GM23338 (cell line): ENCODE measurements at regions not wholly inside any gene's neighbourhood (a gene's known extent, or its start where the extent isn't known, plus 50 kb on each side); places are given as distances from the start of the nearest gene placed in this dataset.

Source experiments
- ATAC-seq: fragments of 200-7000 bp; cut with Tn5 transposase; 3 replicates; pipeline ENCODE4 v1.9.1; 2020
- DNase-seq: peaks from one replicate; pipeline ENCODE4 v3.0.0-alpha.2; 2015; ENCODE audit warnings: low spot score
- H2AFZ ChIP-seq: fragments of 200-600 bp; sonication (generic); 2 replicates; pipeline ENCODE4 v1.8.0; 2016; ENCODE audit warnings: antibody characterized with exemption, mild to moderate bottlenecking, moderate library complexity
- H3F3A ChIP-seq: fragments of 200-600 bp; sonication (generic); replicated peaks from 2 replicates; pipeline ENCODE4 v1.8.0; 2017; ENCODE audit warnings: antibody characterized with exemption, mixed run types, low read depth
- H3K27ac ChIP-seq: fragments of 200-600 bp; sonication (generic); 2 replicates; pipeline ENCODE4 v1.6.1; 2016; ENCODE audit warnings: low read depth
- H3K27me3 ChIP-seq: fragments of 200-600 bp; sonication (generic); 2 replicates; pipeline ENCODE4 v1.8.0; 2016; ENCODE audit warnings: mild to moderate bottlenecking, mixed run types, moderate library complexity; ENCODE audit not compliant: insufficient read depth
- H3K36me3 ChIP-seq: fragments of 200-600 bp; sonication (generic); 2 replicates; pipeline ENCODE4 v1.8.0; 2016; ENCODE audit warnings: mild to moderate bottlenecking; ENCODE audit not compliant: insufficient read depth
- H3K4me1 ChIP-seq: fragments of 200-600 bp; sonication (generic); 2 replicates; pipeline ENCODE4 v1.8.0; 2016; ENCODE audit warnings: mild to moderate bottlenecking, moderate library complexity; ENCODE audit not compliant: insufficient read depth
- H3K4me2 ChIP-seq: fragments of 200-600 bp; sonication (generic); 2 replicates; pipeline ENCODE4 v1.7.1; 2017; ENCODE audit warnings: mixed run types
- H3K4me3 ChIP-seq: fragments of 200-600 bp; sonication (generic); 2 replicates; pipeline ENCODE4 v1.6.1; 2016; ENCODE audit warnings: mixed run types
- H3K79me2 ChIP-seq: fragments of 200-600 bp; sonication (generic); replicated peaks from 2 replicates; pipeline ENCODE4 v1.8.0; 2017; ENCODE audit warnings: mild to moderate bottlenecking; ENCODE audit not compliant: insufficient read depth
- H3K9me2 ChIP-seq: fragments of 200-600 bp; sonication (generic); 2 replicates; pipeline ENCODE4 v1.8.0; 2017; ENCODE audit not compliant: insufficient read depth
- H4K20me1 ChIP-seq: fragments of 200-600 bp; sonication (generic); replicated peaks from 2 replicates; pipeline ENCODE4 v1.8.0; 2017; ENCODE audit warnings: mild to moderate bottlenecking; ENCODE audit not compliant: insufficient read depth
- H3K27ac Mint-ChIP-seq: 2 replicates; pipeline ENCODE4 v1.8.0; 2020; ENCODE audit warnings: inconsistent platforms, mild to moderate bottlenecking, moderate library complexity, mixed read lengths
- H3K27me3 Mint-ChIP-seq: 3 replicates; pipeline ENCODE4 v1.8.0; 2022; ENCODE audit warnings: low read depth, mild to moderate bottlenecking, moderate library complexity, mixed read lengths, inconsistent platforms; ENCODE audit not compliant: insufficient read depth, poor library complexity
- H3K36me3 Mint-ChIP-seq: 3 replicates; pipeline ENCODE4 v1.8.0; 2021; ENCODE audit warnings: low read depth, mild to moderate bottlenecking, inconsistent platforms, moderate library complexity, mixed read lengths
- H3K4me1 Mint-ChIP-seq: 3 replicates; pipeline ENCODE4 v1.8.0; 2020; ENCODE audit warnings: mild to moderate bottlenecking, inconsistent platforms, mixed read lengths
- H3K4me3 Mint-ChIP-seq: 3 replicates; pipeline ENCODE4 v1.8.0; 2021; ENCODE audit warnings: moderate library complexity, mild to moderate bottlenecking, inconsistent platforms, mixed read lengths
- H3K9me3 Mint-ChIP-seq: 3 replicates; pipeline ENCODE4 v1.8.0; 2020; ENCODE audit warnings: moderate library complexity, mild to moderate bottlenecking, inconsistent platforms, mixed read lengths
- CREB1 ChIP-seq: fragments of 250-450 bp; sonication (Bioruptor Pico); IDR thresholded peaks from 2 replicates; pipeline ENCODE4 v1.5.0; 2020; ENCODE audit warnings: low read depth, mild to moderate bottlenecking, moderate library complexity
- CTCF ChIP-seq, 2 experiments: fragments of 200-600 bp in 1 of 2; sonication (generic) in 1 of 2; conservative IDR thresholded peaks; 2 replicates each; pipeline versions ENCODE4 v1.5.1 to v1.6.1; 2016 to 2017; ENCODE audit warnings: antibody characterized with exemption in 2 of 2, low read depth in 2 of 2, mild to moderate bottlenecking in 2 of 2, moderate library complexity in 1 of 2
- EZH2 ChIP-seq: fragments of 200-600 bp; sonication (generic); IDR thresholded peaks from one replicate; pipeline ENCODE4 v1.8.0; 2017; ENCODE audit warnings: antibody characterized with exemption, mild to moderate bottlenecking, low read depth; ENCODE audit not compliant: unreplicated experiment
- EZH2phosphoT487 ChIP-seq: fragments of 200-600 bp; sonication (generic); IDR thresholded peaks from one replicate; pipeline ENCODE4 v1.8.1; 2018; ENCODE audit warnings: antibody characterized with exemption; ENCODE audit not compliant: unreplicated experiment
- JUNB ChIP-seq: IDR thresholded peaks from one replicate; pipeline ENCODE4 v1.6.1; 2016; ENCODE audit warnings: antibody characterized with exemption; ENCODE audit not compliant: unreplicated experiment
- POLR2AphosphoS5 ChIP-seq: IDR thresholded peaks from 2 replicates; pipeline ENCODE4 v1.6.1; 2016; ENCODE audit warnings: antibody characterized with exemption, low read depth
- STAT1 ChIP-seq: IDR thresholded peaks from one replicate; pipeline ENCODE4 v1.6.1; 2016; ENCODE audit warnings: antibody characterized with exemption; ENCODE audit not compliant: unreplicated experiment
- ZNF114 ChIP-seq: fragments of 250-450 bp; sonication (Bioruptor Pico); IDR thresholded peaks from 2 replicates; pipeline ENCODE4 v1.5.0; 2020; ENCODE audit warnings: mild to moderate bottlenecking, moderate library complexity
- ZNF331 ChIP-seq: fragments of 250-450 bp; sonication (Bioruptor Pico); IDR thresholded peaks from 2 replicates; pipeline ENCODE4 v1.5.0; 2020; ENCODE audit warnings: low read depth, mild to moderate bottlenecking, moderate library complexity
- TF ChIP-seq, protein P1 (sequence below): IDR thresholded peaks from 2 replicates; pipeline ENCODE4 v1.6.1; 2016; ENCODE audit warnings: antibody characterized with exemption
- TF ChIP-seq, protein P2 (sequence below): IDR thresholded peaks from one replicate; pipeline ENCODE4 v1.6.1; 2018; ENCODE audit warnings: antibody characterized with exemption; ENCODE audit not compliant: unreplicated experiment

DNA sequence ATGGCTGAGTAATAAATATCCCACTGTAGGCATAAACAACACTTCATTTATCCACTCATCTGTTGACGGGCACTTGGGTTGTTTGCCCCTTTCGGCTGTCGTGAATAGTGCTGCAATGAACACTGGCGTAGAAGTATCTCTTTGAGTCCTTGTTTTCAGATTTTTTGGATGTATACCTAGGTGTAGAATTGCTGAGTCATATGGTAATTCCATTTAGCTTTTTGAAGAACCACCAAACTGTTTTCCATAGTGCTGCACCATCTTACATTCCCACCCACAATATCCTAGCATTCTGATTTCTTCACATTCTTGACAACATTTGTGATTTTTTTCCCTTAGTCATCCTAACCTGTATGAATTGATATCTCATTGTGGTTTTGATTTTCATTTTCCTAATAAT is 109.0 kb downstream of the NXNL2 start (continued):
- TF ChIP-seq, protein P1, sequence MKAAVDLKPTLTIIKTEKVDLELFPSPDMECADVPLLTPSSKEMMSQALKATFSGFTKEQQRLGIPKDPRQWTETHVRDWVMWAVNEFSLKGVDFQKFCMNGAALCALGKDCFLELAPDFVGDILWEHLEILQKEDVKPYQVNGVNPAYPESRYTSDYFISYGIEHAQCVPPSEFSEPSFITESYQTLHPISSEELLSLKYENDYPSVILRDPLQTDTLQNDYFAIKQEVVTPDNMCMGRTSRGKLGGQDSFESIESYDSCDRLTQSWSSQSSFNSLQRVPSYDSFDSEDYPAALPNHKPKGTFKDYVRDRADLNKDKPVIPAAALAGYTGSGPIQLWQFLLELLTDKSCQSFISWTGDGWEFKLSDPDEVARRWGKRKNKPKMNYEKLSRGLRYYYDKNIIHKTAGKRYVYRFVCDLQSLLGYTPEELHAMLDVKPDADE = no peak
- TF ChIP-seq JUNB (no peak), EZH2phosphoT487 (no peak), CREB1 (CRISPR knock-in tag) (no peak), ZNF331 (CRISPR knock-in tag) (no peak)

DNA sequence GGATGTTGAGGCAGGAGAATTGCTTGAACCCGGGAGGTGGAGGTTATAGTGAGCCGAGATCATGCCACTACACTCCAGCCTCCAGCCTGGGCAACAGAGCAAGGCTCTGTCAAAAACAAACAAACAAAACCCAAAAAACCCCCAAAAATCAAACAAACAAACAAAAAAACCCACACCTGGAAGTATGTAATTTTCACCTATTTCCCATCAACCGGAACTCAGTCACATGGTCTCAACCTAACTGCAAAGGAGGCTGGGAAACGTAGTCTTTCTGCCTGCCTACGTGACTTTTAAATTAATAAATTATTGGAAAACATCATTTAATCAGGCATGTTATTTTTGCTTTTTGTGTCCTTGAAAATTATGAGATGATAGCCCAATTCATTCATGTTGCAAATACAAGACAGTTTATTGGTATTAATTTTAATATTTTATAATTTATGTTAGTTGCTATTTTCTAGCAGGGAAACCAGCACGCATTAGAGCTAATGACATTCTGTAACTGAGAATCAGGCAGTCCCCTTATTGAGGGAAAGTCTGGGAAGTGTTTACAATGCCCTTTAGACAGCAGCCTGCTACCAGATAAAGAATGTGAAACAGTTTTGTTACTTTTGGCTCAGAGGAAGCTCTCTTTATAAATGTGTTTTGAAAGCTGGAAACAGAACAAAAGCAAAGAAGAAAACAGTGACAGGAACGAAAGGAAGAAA is 110.3 kb downstream of the NXNL2 start:
- peak; percentile 15 for DNase-seq
- Histone ChIP-seq H3K4me2 (no peak overlapping the region), H2AFZ (0 out of 2 replicates have a peak overlapping the region, but pooled peaks have one; percentile 24), H3K4me3 (no peak overlapping the region), H3K27me3 (no peaks in the 10 kb centered on the region), H3K9me2 (peaks cover 3% of the 10 kb centered on the region), H4K20me1 (no peaks in the 10 kb centered on the region), H3K36me3 (no peaks in the 10 kb centered on the region), H3K4me1 (no peaks in the 10 kb centered on the region), H3K79me2 (no peaks in the 10 kb centered on the region), H3F3A (no peaks in the 10 kb centered on the region), H3K27ac (no peak overlapping the region)
- no peak overlapping the region for H3K27ac Mint-ChIP-seq
- no peak overlapping the region for H3K4me3 Mint-ChIP-seq
- H3K36me3 Mint-ChIP-seq = peaks cover 4% of the 10 kb centered on the region; the same call in 2 of the 3 replicates
- H3K27me3 Mint-ChIP-seq = peaks cover 3% of the 10 kb centered on the region
- ATAC-seq = no peak
- H3K9me3 Mint-ChIP-seq = peaks cover 7% of the 10 kb centered on the region
- H3K4me1 Mint-ChIP-seq = no peaks in the 10 kb centered on the region
- no peak for TF ChIP-seq EZH2phosphoT487
- TF ChIP-seq, protein P2, sequence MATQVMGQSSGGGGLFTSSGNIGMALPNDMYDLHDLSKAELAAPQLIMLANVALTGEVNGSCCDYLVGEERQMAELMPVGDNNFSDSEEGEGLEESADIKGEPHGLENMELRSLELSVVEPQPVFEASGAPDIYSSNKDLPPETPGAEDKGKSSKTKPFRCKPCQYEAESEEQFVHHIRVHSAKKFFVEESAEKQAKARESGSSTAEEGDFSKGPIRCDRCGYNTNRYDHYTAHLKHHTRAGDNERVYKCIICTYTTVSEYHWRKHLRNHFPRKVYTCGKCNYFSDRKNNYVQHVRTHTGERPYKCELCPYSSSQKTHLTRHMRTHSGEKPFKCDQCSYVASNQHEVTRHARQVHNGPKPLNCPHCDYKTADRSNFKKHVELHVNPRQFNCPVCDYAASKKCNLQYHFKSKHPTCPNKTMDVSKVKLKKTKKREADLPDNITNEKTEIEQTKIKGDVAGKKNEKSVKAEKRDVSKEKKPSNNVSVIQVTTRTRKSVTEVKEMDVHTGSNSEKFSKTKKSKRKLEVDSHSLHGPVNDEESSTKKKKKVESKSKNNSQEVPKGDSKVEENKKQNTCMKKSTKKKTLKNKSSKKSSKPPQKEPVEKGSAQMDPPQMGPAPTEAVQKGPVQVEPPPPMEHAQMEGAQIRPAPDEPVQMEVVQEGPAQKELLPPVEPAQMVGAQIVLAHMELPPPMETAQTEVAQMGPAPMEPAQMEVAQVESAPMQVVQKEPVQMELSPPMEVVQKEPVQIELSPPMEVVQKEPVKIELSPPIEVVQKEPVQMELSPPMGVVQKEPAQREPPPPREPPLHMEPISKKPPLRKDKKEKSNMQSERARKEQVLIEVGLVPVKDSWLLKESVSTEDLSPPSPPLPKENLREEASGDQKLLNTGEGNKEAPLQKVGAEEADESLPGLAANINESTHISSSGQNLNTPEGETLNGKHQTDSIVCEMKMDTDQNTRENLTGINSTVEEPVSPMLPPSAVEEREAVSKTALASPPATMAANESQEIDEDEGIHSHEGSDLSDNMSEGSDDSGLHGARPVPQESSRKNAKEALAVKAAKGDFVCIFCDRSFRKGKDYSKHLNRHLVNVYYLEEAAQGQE = no peak
- TF ChIP-seq EZH2 = no peak
- TF ChIP-seq POLR2AphosphoS5 = no peak
- TF ChIP-seq, protein P1 = no peak
- TF ChIP-seq STAT1 = no peak
- TF ChIP-seq CTCF (conservative IDR thresholded peaks at IDR 0.05; ENCODE audit: low read depth in 2 of 2) = no peak
- TF ChIP-seq ZNF114 (CRISPR knock-in tag) = no peak
- no peak for TF ChIP-seq JUNB
